NCI-H2029 (cell line): ENCODE measurements at regions not wholly inside any gene's neighbourhood (a gene's known extent, or its start where the extent isn't known, plus 50 kb on each side); places are given as distances from the start of the nearest gene placed in this dataset.
A peak's percentile ranks its signal among the peaks of the same experiment; 100 is the strongest.

Experiments used
- DNase-seq: peaks from one replicate; lab custom pipeline; 2025; lab: John Stamatoyannopoulos, UW

GRCh38 chr20:22791396-22791795 lies 207.0 kb upstream of the FOXA2 start:
- DNase-seq, result no peak

- no peak for DNase-seq
Measured at GRCh38 chr20:22791877-22792525, 207.6 kb upstream of the FOXA2 start.

GRCh38 chr20:22794200-22794599 lies 209.8 kb upstream of the FOXA2 start:
- DNase-seq, result peak; percentile 38

GRCh38 chr20:22795433-22795832 lies 211.1 kb upstream of the FOXA2 start:
- DNase-seq, result no peak

- no peak for DNase-seq
Measured at GRCh38 chr20:22795871-22796270, 211.5 kb upstream of the FOXA2 start.

GRCh38 chr20:22796469-22797077 lies 212.2 kb upstream of the FOXA2 start:
- DNase-seq, result no peak

- peak; percentile 23 for DNase-seq
Measured at GRCh38 chr20:22797103-22797502, 212.7 kb upstream of the FOXA2 start.

GRCh38 chr20:22799687-22800086 lies 215.3 kb upstream of the FOXA2 start:
- no peak for DNase-seq

GRCh38 chr20:22800129-22800528 lies 215.8 kb upstream of the FOXA2 start:
- no peak for DNase-seq

- no peak for DNase-seq
Measured at GRCh38 chr20:22801528-22801927, 217.2 kb upstream of the FOXA2 start.

GRCh38 chr20:22802296-22802695 lies 217.9 kb upstream of the FOXA2 start:
- DNase-seq, result no peak

- DNase-seq, result no peak
Measured at GRCh38 chr20:22805219-22805618, 220.8 kb upstream of the FOXA2 start.

GRCh38 chr20:22805996-22806395 lies 221.6 kb upstream of the FOXA2 start:
- no peak for DNase-seq

GRCh38 chr20:22807045-22807444 lies 222.7 kb upstream of the FOXA2 start:
- DNase-seq, result no peak

- DNase-seq, result no peak
Measured at GRCh38 chr20:22807646-22808244, 223.4 kb upstream of the FOXA2 start.

GRCh38 chr20:22808628-22809027 lies 224.3 kb upstream of the FOXA2 start:
- no peak for DNase-seq

- DNase-seq, result no peak
Measured at GRCh38 chr20:22810030-22810429, 225.1 kb upstream of the SSTR4 start.

GRCh38 chr20:22810626-22811569 lies 224.2 kb upstream of the SSTR4 start:
- DNase-seq, result peak; percentile 39

- peak; percentile 36 for DNase-seq
Measured at GRCh38 chr20:22814471-22815205, 220.5 kb upstream of the SSTR4 start.

- no peak for DNase-seq
Measured at GRCh38 chr20:22815206-22815551, 219.9 kb upstream of the SSTR4 start.

GRCh38 chr20:22815603-22816315 lies 219.4 kb upstream of the SSTR4 start:
- DNase-seq, result no peak
